ENCODE measurements at regions not wholly inside any gene's neighbourhood (a gene's known extent, or its start where the extent isn't known, plus 50 kb on each side); places are given as distances from the start of the nearest gene placed in this dataset.
A peak's percentile ranks its signal among the peaks of the same experiment; 100 is the strongest.

DNA sequence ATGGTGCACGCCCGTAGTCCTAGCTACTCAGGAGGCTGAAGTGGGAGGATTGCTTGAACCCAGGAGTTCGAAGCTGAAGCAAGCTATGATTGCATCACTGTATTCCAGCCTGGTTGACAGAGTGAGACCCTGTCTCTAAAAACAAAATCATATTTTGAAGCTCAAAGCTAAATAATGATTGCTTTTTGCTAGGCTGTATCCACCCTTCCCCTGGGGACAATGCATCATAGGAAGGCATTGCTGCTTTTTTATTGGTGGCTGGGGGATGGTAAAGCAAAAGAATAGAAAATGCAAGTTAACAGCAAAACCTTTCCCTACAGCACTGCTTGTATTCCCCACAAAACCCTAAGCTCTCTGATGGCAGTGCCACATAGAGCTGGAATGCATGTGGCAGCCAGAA lies 107.5 kb upstream of the WAC start:
- DNase-seq (no peak), ATAC-seq (ENCODE audit: low FRiP score) (no peak)
- Histone ChIP-seq H3K4me1 (ENCODE audit: control insufficient read depth in 1 of 2, insufficient read depth in 2 of 2, low read length in 2 of 2) (no peaks in the 10 kb centered on the region), H3K4me3 (ENCODE audit: low read length in 2 of 2) (no peak overlapping the region), H3K36me3 (ENCODE audit: control insufficient read depth in 1 of 2, insufficient read depth in 2 of 2, low read length in 1 of 2) (no peaks in the 10 kb centered on the region), H3K9me3 (ENCODE audit: control insufficient read depth, low read length) (no peaks in the 10 kb centered on the region), H3K27me3 (ENCODE audit: control insufficient read depth in 1 of 2, insufficient read depth in 2 of 2, low read length in 1 of 2) (no peaks in the 10 kb centered on the region), H3K27ac (ENCODE audit: low read depth in 1 of 2, low read length in 2 of 2) (no peak overlapping the region)
- intact Hi-C loops (cut with DNase I) = no loop called here
- WGBS, 2 donors = 93 to 99% methylated on average over 3 of the region's 3 CpGs

- intact Hi-C loops (cut with DNase I) = no loop called here
- no peaks in the 10 kb centered on the region for H3K36me3 ChIP-seq (ENCODE audit: control insufficient read depth in 1 of 2, insufficient read depth in 2 of 2, low read length in 1 of 2)
- ATAC-seq (ENCODE audit: low FRiP score) = no peak
Observed at GRCh38 chr10:28426392-28427159, 106.3 kb upstream of the WAC start.

DNA sequence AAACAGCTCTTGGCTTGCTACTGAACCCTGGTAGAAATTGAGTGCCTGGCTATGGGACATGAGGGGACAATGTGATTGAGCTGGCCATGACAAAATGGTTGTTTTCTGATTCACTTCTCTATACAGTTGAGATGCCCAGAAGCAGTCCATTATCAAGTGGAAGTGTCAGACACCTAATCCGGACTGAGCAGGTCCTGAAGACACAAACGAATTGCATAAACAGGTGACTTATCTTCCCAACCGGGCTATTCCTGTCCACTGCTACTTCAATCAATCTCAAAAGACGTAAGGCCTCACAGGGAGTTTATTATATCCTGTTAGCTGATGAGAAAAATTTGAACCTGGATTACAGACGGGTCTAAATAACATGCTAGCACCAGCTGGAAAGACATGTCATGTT lies 105.5 kb upstream of the WAC start:
- WGBS, 2 donors = 84 to 85% methylated on average over 5 of the region's 5 CpGs
- DNase-seq = no peak
- intact Hi-C loops (cut with DNase I) = no loop called here
- H3K4me3 ChIP-seq (ENCODE audit: low read length in 2 of 2) = no peak overlapping the region
- no peaks in the 10 kb centered on the region for H3K9me3 ChIP-seq (ENCODE audit: control insufficient read depth, low read length)
- ATAC-seq (ENCODE audit: low FRiP score) = no peak
- H3K36me3 ChIP-seq (ENCODE audit: control insufficient read depth in 1 of 2, insufficient read depth in 2 of 2, low read length in 1 of 2) = no peaks in the 10 kb centered on the region
- H3K4me1 ChIP-seq (ENCODE audit: control insufficient read depth in 1 of 2, insufficient read depth in 2 of 2, low read length in 2 of 2) = no peaks in the 10 kb centered on the region
- H3K27me3 ChIP-seq (ENCODE audit: control insufficient read depth in 1 of 2, insufficient read depth in 2 of 2, low read length in 1 of 2) = no peaks in the 10 kb centered on the region
- no peak overlapping the region for H3K27ac ChIP-seq (ENCODE audit: low read depth in 1 of 2, low read length in 2 of 2)

More at GRCh38 chr10:28426392-28427159, 106.3 kb upstream of the WAC start:
- Histone ChIP-seq H3K27ac (ENCODE audit: low read depth in 1 of 2, low read length in 2 of 2) (no peak overlapping the region), H3K4me3 (ENCODE audit: low read length in 2 of 2) (no peak overlapping the region), H3K9me3 (ENCODE audit: control insufficient read depth, low read length) (no peaks in the 10 kb centered on the region), H3K4me1 (ENCODE audit: control insufficient read depth in 1 of 2, insufficient read depth in 2 of 2, low read length in 2 of 2) (no peaks in the 10 kb centered on the region), H3K27me3 (ENCODE audit: control insufficient read depth in 1 of 2, insufficient read depth in 2 of 2, low read length in 1 of 2) (no peaks in the 10 kb centered on the region)
- no peak for DNase-seq

GRCh38 chr10:28429045-28429444 lies 103.9 kb upstream of the WAC start:
- H3K27ac ChIP-seq (ENCODE audit: low read depth in 1 of 2, low read length in 2 of 2) = no peak overlapping the region
- H3K36me3 ChIP-seq (ENCODE audit: control insufficient read depth in 1 of 2, insufficient read depth in 2 of 2, low read length in 1 of 2) = no peaks in the 10 kb centered on the region
- no peaks in the 10 kb centered on the region for H3K9me3 ChIP-seq (ENCODE audit: control insufficient read depth, low read length)
- no peak for ATAC-seq (ENCODE audit: low FRiP score)
- H3K4me1 ChIP-seq (ENCODE audit: control insufficient read depth in 1 of 2, insufficient read depth in 2 of 2, low read length in 2 of 2) = no peaks in the 10 kb centered on the region
- H3K4me3 ChIP-seq (ENCODE audit: low read length in 2 of 2) = no peak overlapping the region
- H3K27me3 ChIP-seq (ENCODE audit: control insufficient read depth in 1 of 2, insufficient read depth in 2 of 2, low read length in 1 of 2) = no peaks in the 10 kb centered on the region
- DNase-seq = no peak
- intact Hi-C loops (cut with DNase I) = no loop called here

- no peaks in the 10 kb centered on the region for H3K4me1 ChIP-seq (ENCODE audit: control insufficient read depth in 1 of 2, insufficient read depth in 2 of 2, low read length in 2 of 2)
- no peak for DNase-seq
- no peaks in the 10 kb centered on the region for H3K9me3 ChIP-seq (ENCODE audit: control insufficient read depth, low read length)
- H3K27ac ChIP-seq (ENCODE audit: low read depth in 1 of 2, low read length in 2 of 2) = no peak overlapping the region
- no peaks in the 10 kb centered on the region for H3K36me3 ChIP-seq (ENCODE audit: control insufficient read depth in 1 of 2, insufficient read depth in 2 of 2, low read length in 1 of 2)
- no peaks in the 10 kb centered on the region for H3K27me3 ChIP-seq (ENCODE audit: control insufficient read depth in 1 of 2, insufficient read depth in 2 of 2, low read length in 1 of 2)
- H3K4me3 ChIP-seq (ENCODE audit: low read length in 2 of 2) = no peak overlapping the region
- intact Hi-C loops (cut with DNase I) = loop anchor here in 1 of 2 donors (5.0 kb wide), 1 partner anchor 873 kb away; no protein-coding TSS in a partner anchor
- ATAC-seq (ENCODE audit: low FRiP score) = no peak
- WGBS, 2 donors = 92 to 93% methylated on average over 3 of the region's 3 CpGs
Observed at GRCh38 chr10:28429573-28430216, 103.2 kb upstream of the WAC start.

DNA sequence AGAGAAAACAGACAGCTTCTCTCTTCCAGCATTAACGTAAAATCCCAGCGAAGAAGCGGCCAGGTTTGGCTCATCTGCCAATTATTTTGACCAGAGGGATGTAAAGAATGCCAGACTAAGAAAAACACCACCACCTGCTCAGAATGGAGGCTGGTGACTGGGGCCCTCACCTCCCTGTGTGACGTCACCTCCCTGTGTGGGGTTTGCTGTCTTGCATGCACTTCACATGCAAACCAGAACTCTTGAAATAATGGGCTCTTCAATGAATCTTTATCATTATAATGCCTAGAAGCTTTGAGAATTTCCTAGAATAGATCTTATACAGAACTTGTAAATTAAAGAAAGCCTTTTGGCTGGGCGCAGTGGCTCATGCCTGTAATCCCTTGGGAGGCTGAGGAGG lies 101.8 kb upstream of the WAC start:
- no peaks in the 10 kb centered on the region for H3K4me1 ChIP-seq (ENCODE audit: control insufficient read depth in 1 of 2, insufficient read depth in 2 of 2, low read length in 2 of 2)
- no peaks in the 10 kb centered on the region for H3K27me3 ChIP-seq (ENCODE audit: control insufficient read depth in 1 of 2, insufficient read depth in 2 of 2, low read length in 1 of 2)
- 75 to 76% methylated on average over 5 of the region's 5 CpGs for WGBS, 2 donors
- no peak overlapping the region for H3K27ac ChIP-seq (ENCODE audit: low read depth in 1 of 2, low read length in 2 of 2)
- no peaks in the 10 kb centered on the region for H3K36me3 ChIP-seq (ENCODE audit: control insufficient read depth in 1 of 2, insufficient read depth in 2 of 2, low read length in 1 of 2)
- intact Hi-C loops (cut with DNase I) = loop anchor here in 1 of 2 donors (5.0 kb wide), 1 partner anchor 871 kb away; no protein-coding TSS in a partner anchor
- no peaks in the 10 kb centered on the region for H3K9me3 ChIP-seq (ENCODE audit: control insufficient read depth, low read length)
- no peak for ATAC-seq (ENCODE audit: low FRiP score)
- H3K4me3 ChIP-seq (ENCODE audit: low read length in 2 of 2) = no peak overlapping the region
- DNase-seq = no peak

GRCh38 chr10:28432210-28432676 lies 100.7 kb upstream of the WAC start:
- Histone ChIP-seq H3K4me1 (ENCODE audit: control insufficient read depth in 1 of 2, insufficient read depth in 2 of 2, low read length in 2 of 2) (no peaks in the 10 kb centered on the region), H3K27me3 (ENCODE audit: control insufficient read depth in 1 of 2, insufficient read depth in 2 of 2, low read length in 1 of 2) (no peaks in the 10 kb centered on the region), H3K36me3 (ENCODE audit: control insufficient read depth in 1 of 2, insufficient read depth in 2 of 2, low read length in 1 of 2) (no peaks in the 10 kb centered on the region), H3K4me3 (ENCODE audit: low read length in 2 of 2) (no peak overlapping the region), H3K27ac (ENCODE audit: low read depth in 1 of 2, low read length in 2 of 2) (no peak overlapping the region), H3K9me3 (ENCODE audit: control insufficient read depth, low read length) (no peaks in the 10 kb centered on the region)
- ATAC-seq (ENCODE audit: low FRiP score) (peak; percentile 88), DNase-seq (peak in 1 of 2 donors; percentile 70)
- intact Hi-C loops (cut with DNase I) = loop anchor here in 1 of 2 donors (5.0 kb wide), 1 partner anchor 870 kb away; no protein-coding TSS in a partner anchor
- WGBS, 2 donors = 2 to 3% methylated on average over 9 of the region's 9 CpGs

- Histone ChIP-seq H3K27ac (ENCODE audit: low read depth in 1 of 2, low read length in 2 of 2) (no peak overlapping the region), H3K27me3 (ENCODE audit: control insufficient read depth in 1 of 2, insufficient read depth in 2 of 2, low read length in 1 of 2) (no peaks in the 10 kb centered on the region), H3K9me3 (ENCODE audit: control insufficient read depth, low read length) (no peaks in the 10 kb centered on the region), H3K4me1 (ENCODE audit: control insufficient read depth in 1 of 2, insufficient read depth in 2 of 2, low read length in 2 of 2) (no peaks in the 10 kb centered on the region), H3K4me3 (ENCODE audit: low read length in 2 of 2) (no peak overlapping the region), H3K36me3 (ENCODE audit: control insufficient read depth in 1 of 2, insufficient read depth in 2 of 2, low read length in 1 of 2) (no peaks in the 10 kb centered on the region)
- ATAC-seq (ENCODE audit: low FRiP score) = no peak
- DNase-seq = no peak
- WGBS, 2 donors = 75 to 79% methylated on average over 4 of the region's 4 CpGs
- intact Hi-C loops (cut with DNase I) = loop anchor here in 1 of 2 donors (5.0 kb wide), 1 partner anchor 868 kb away; no protein-coding TSS in a partner anchor
Observed at GRCh38 chr10:28434063-28434462, 98.9 kb upstream of the WAC start.

DNA sequence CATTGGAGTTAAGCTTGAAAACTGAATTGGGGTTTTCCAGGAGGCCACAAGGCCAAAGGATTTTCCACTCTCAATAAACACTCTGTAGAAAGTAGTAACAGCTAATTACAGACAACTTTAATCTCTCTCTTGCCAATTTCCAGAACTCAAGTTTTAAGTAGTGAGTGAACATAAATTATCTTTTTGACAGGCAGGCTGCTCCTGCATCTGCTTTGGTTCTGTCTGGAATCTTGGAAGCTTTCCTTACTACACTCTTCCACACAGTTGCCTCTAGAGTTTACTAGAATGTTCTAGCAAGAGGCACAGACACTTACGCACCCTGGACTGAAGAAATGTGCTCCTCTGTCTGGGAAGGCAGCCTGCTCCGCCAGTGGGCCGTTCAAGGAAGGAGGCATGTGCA lies 90.5 kb upstream of the WAC start:
- Histone ChIP-seq H3K4me1 (ENCODE audit: control insufficient read depth in 1 of 2, insufficient read depth in 2 of 2, low read length in 2 of 2) (no peaks in the 10 kb centered on the region), H3K9me3 (ENCODE audit: control insufficient read depth, low read length) (no peaks in the 10 kb centered on the region), H3K36me3 (ENCODE audit: control insufficient read depth in 1 of 2, insufficient read depth in 2 of 2, low read length in 1 of 2) (no peaks in the 10 kb centered on the region), H3K4me3 (ENCODE audit: low read length in 2 of 2) (no peak overlapping the region), H3K27me3 (ENCODE audit: control insufficient read depth in 1 of 2, insufficient read depth in 2 of 2, low read length in 1 of 2) (no peaks in the 10 kb centered on the region), H3K27ac (ENCODE audit: low read depth in 1 of 2, low read length in 2 of 2) (no peak overlapping the region)
- DNase-seq (no peak), ATAC-seq (ENCODE audit: low FRiP score) (no peak)
- 76 to 85% methylated on average over 3 of the region's 3 CpGs for WGBS, 2 donors
- intact Hi-C loops (cut with DNase I) = no loop called here

All from aorta (tissue), 5 donors.